H1 (cell line): ENCODE measurements at regions not wholly inside any gene's neighbourhood (a gene's known extent, or its start where the extent isn't known, plus 50 kb on each side); places are given as distances from the start of the nearest gene placed in this dataset.

Source experiments
- CTCF ChIA-PET: fragments of 300-600 bp; sonication (Branson Sonifier 250); formaldehyde crosslinking; loops from one replicate; lab custom pipeline; 2021; ENCODE audit not compliant: partially characterized antibody; lab: Charles Lee
- POLR2A ChIA-PET: fragments of 300-600 bp; sonication (Branson Sonifier 250); formaldehyde crosslinking; loops from one replicate; lab custom pipeline; 2021; ENCODE audit warnings: inconsistent platforms; ENCODE audit not compliant: partially characterized antibody; lab: Charles Lee
- DNase-seq, 2 experiments: peaks; one replicate each; pipeline versions ENCODE4 v3.0.0 to v3.0.0-alpha.2; 2010 to 2022; ENCODE audit warnings: low spot score in 2 of 2, low read depth in 1 of 2, mixed read lengths in 1 of 2
- FAIRE-seq: peaks from 2 replicates; lab custom pipeline; 2011; peaks lifted over from hg19 to GRCh38; lab: Jason Lieb, UNC
- H2AFZ ChIP-seq: 2 replicates; pipeline ENCODE4 v1.8.1; 2012; ENCODE audit warnings: low read length, inconsistent platforms
- H2AK5ac ChIP-seq: 2 replicates; pipeline ENCODE4 v1.6.1; 2013; ENCODE audit warnings: low read depth, low read length
- H2BK120ac ChIP-seq: replicated peaks from 2 replicates; pipeline ENCODE3; 2013; ENCODE audit warnings: low read depth, low read length, inconsistent platforms
- H2BK12ac ChIP-seq: 2 replicates; pipeline ENCODE4 v1.6.1; 2013; ENCODE audit warnings: low read depth, low read length
- H2BK15ac ChIP-seq: 2 replicates; pipeline ENCODE4 v1.6.1; 2013; ENCODE audit warnings: low read length
- H2BK20ac ChIP-seq: 2 replicates; pipeline ENCODE4 v1.6.1; 2013; ENCODE audit warnings: low read length
- H2BK5ac ChIP-seq: 2 replicates; pipeline ENCODE4 v1.6.1; 2013; ENCODE audit warnings: low read depth, low read length
- H3K14ac ChIP-seq: 2 replicates; pipeline ENCODE4 v1.6.1; 2013; ENCODE audit warnings: inconsistent platforms; ENCODE audit not compliant: insufficient read length
- H3K18ac ChIP-seq: 2 replicates; pipeline ENCODE4 v1.6.1; 2013; ENCODE audit warnings: low read length; ENCODE audit errors: extremely low read depth
- H3K23ac ChIP-seq: 2 replicates; pipeline ENCODE4 v1.6.1; 2013; ENCODE audit warnings: inconsistent platforms; ENCODE audit not compliant: insufficient read length
- H3K23me2 ChIP-seq: 2 replicates; pipeline ENCODE4 v1.6.1; 2013; ENCODE audit warnings: low read depth, low read length
- H3K27ac ChIP-seq: 2 replicates; pipeline ENCODE4 v1.6.1; 2011; ENCODE audit warnings: low read depth, low read length, inconsistent platforms
- H3K27me3 ChIP-seq, 4 experiments: replicated peaks in 1 of 4; 1 replicate in 1 of 4; 2 replicates in 3 of 4; pipeline versions ENCODE4 v1.6.1 to v1.8.1; 2011 to 2013; ENCODE audit warnings: low read length in 3 of 4, mild to moderate bottlenecking in 3 of 4, inconsistent platforms in 2 of 4, mixed read lengths in 2 of 4, moderate library complexity in 1 of 4; ENCODE audit not compliant: control insufficient read depth in 3 of 4, insufficient read depth in 3 of 4; ENCODE audit errors: extremely low read depth in 1 of 4
- H3K36me3 ChIP-seq, 4 experiments: 2 replicates each; pipeline versions ENCODE4 v1.6.1 to v1.8.1; 2011 to 2013; ENCODE audit warnings: mild to moderate bottlenecking in 4 of 4, low read length in 3 of 4, moderate library complexity in 2 of 4, control low read depth in 1 of 4, inconsistent platforms in 1 of 4; ENCODE audit not compliant: insufficient read depth in 4 of 4, control insufficient read depth in 2 of 4
- H3K4ac ChIP-seq: replicated peaks from 2 replicates; pipeline ENCODE3; 2013; ENCODE audit warnings: low read length, low read depth, mixed read lengths, inconsistent platforms; ENCODE audit not compliant: insufficient read length
- H3K4me1 ChIP-seq, 4 experiments: replicated peaks in 1 of 4; 1 replicate in 1 of 4; 2 replicates in 3 of 4; pipeline versions ENCODE4 v1.6.1 to v1.8.1; 2011 to 2013; ENCODE audit warnings: low read length in 3 of 4, inconsistent platforms in 2 of 4, mixed read lengths in 1 of 4; ENCODE audit not compliant: insufficient read depth in 4 of 4, control insufficient read depth in 3 of 4
- H3K4me2 ChIP-seq, 2 experiments: 2 replicates each; pipeline versions ENCODE4 v1.6.1 to v1.8.1; 2011 to 2013; ENCODE audit warnings: low read depth in 2 of 2, low read length in 2 of 2, control low read depth in 1 of 2, inconsistent platforms in 1 of 2, mild to moderate bottlenecking in 1 of 2; ENCODE audit not compliant: insufficient read depth in 1 of 2
- H3K4me3 ChIP-seq, 4 experiments: fragments of 200-600, 300-600 bp in 1 of 4; sonication (generic), shearing (Covaris generic), sonication (Bioruptor Twin) in 1 of 4; 2 replicates each; pipeline versions ENCODE4 v1.5.1 to v1.8.1; 2011 to 2016; ENCODE audit warnings: low read length in 4 of 4, low read depth in 3 of 4, control low read depth in 2 of 4, inconsistent platforms in 2 of 4, mild to moderate bottlenecking in 2 of 4, mixed read lengths in 1 of 4, moderate library complexity in 1 of 4; ENCODE audit not compliant: insufficient read depth in 2 of 4; ENCODE audit errors: extremely low read depth in 1 of 4
- H3K56ac ChIP-seq: replicated peaks from 2 replicates; pipeline ENCODE3; 2013; ENCODE audit warnings: low read depth, mild to moderate bottlenecking, mixed read lengths, low read length, inconsistent platforms; ENCODE audit not compliant: insufficient read length
- H3K79me1 ChIP-seq: 2 replicates; pipeline ENCODE4 v1.6.1; 2013; ENCODE audit warnings: low read depth, low read length, control low read depth
- H3K79me2 ChIP-seq, 2 experiments: 2 replicates each; pipeline versions ENCODE4 v1.6.1 to v1.8.1; 2012 to 2013; ENCODE audit warnings: low read length in 2 of 2, mild to moderate bottlenecking in 2 of 2, inconsistent platforms in 1 of 2; ENCODE audit not compliant: insufficient read depth in 2 of 2, control insufficient read depth in 1 of 2
- H3K9ac ChIP-seq, 4 experiments: replicated peaks in 1 of 4; 1 replicate in 1 of 4; 2 replicates in 3 of 4; pipeline versions ENCODE4 v1.6.1 to v1.8.1; 2011 to 2013; ENCODE audit warnings: low read depth in 3 of 4, low read length in 3 of 4, control low read depth in 2 of 4, mild to moderate bottlenecking in 2 of 4, moderate library complexity in 2 of 4, inconsistent platforms in 1 of 4; ENCODE audit errors: extremely low read depth in 1 of 4
- H3K9me3 ChIP-seq, 2 experiments: 2 replicates each; pipeline versions ENCODE4 v1.6.1 to v1.8.1; 2012 to 2013; ENCODE audit warnings: mild to moderate bottlenecking in 2 of 2, moderate library complexity in 2 of 2, control low read depth in 1 of 2, inconsistent platforms in 1 of 2, low read depth in 1 of 2, low read length in 1 of 2, mixed read lengths in 1 of 2; ENCODE audit not compliant: insufficient read depth in 2 of 2
- H4K20me1 ChIP-seq, 2 experiments: replicated peaks in 1 of 2; 2 replicates each; pipeline versions ENCODE3 to v1.8.1; 2011 to 2013; ENCODE audit warnings: inconsistent platforms in 2 of 2, low read length in 2 of 2, mild to moderate bottlenecking in 1 of 2; ENCODE audit not compliant: insufficient read depth in 2 of 2, control insufficient read depth in 1 of 2
- H4K5ac ChIP-seq: 2 replicates; pipeline ENCODE4 v1.6.1; 2013; ENCODE audit warnings: low read length, low read depth, mixed read lengths, inconsistent platforms; ENCODE audit not compliant: insufficient read length
- H4K8ac ChIP-seq: 2 replicates; pipeline ENCODE4 v1.8.0; 2013; ENCODE audit warnings: mild to moderate bottlenecking, moderate library complexity, low read length, inconsistent platforms; ENCODE audit not compliant: insufficient read depth; ENCODE audit errors: extremely low read depth
- H4K91ac ChIP-seq: replicated peaks from 2 replicates; pipeline ENCODE3; 2013; ENCODE audit warnings: low read length, mixed read lengths, inconsistent platforms; ENCODE audit not compliant: insufficient read length
- ATF3 ChIP-seq: IDR thresholded peaks from 2 replicates; pipeline ENCODE4 v1.6.1; 2011; ENCODE audit warnings: low read depth, mild to moderate bottlenecking, low read length; ENCODE audit not compliant: insufficient read depth
- EGR1 ChIP-seq: IDR thresholded peaks from 2 replicates; pipeline ENCODE4 v1.6.1; 2011; ENCODE audit warnings: low read depth, low read length, borderline replicate concordance
- HDAC6 ChIP-seq: IDR thresholded peaks from one replicate; pipeline ENCODE4 v1.7.1; 2012; ENCODE audit warnings: low read depth, mild to moderate bottlenecking, inconsistent platforms, low read length, moderate library complexity
- MAX ChIP-seq: IDR thresholded peaks from 2 replicates; pipeline ENCODE4 v1.6.1; 2012; ENCODE audit warnings: inconsistent platforms
- NRF1 ChIP-seq: IDR thresholded peaks from 2 replicates; pipeline ENCODE4 v1.6.1; 2011; ENCODE audit warnings: mild to moderate bottlenecking, low read depth, low read length, improper control_type of control experiment
- PHF8 ChIP-seq: fragments of 200-600 bp; sonication (generic); conservative IDR thresholded peaks from 2 replicates; pipeline ENCODE4 v1.7.1; 2012; ENCODE audit warnings: low read depth, mild to moderate bottlenecking, inconsistent platforms, low read length, moderate library complexity
- SIX5 ChIP-seq: IDR thresholded peaks from 2 replicates; pipeline ENCODE4 v1.6.1; 2011; ENCODE audit warnings: mild to moderate bottlenecking, low read depth, low read length
- SP2 ChIP-seq: IDR thresholded peaks from 2 replicates; pipeline ENCODE4 v1.6.1; 2012; ENCODE audit warnings: mild to moderate bottlenecking, low read length, inconsistent platforms
- SRF ChIP-seq: IDR thresholded peaks from 2 replicates; pipeline ENCODE4 v1.6.1; 2011; ENCODE audit warnings: mild to moderate bottlenecking, low read depth, low read length, moderate library complexity
- TAF1 ChIP-seq: IDR thresholded peaks from 2 replicates; pipeline ENCODE4 v1.6.1; 2011; ENCODE audit warnings: mild to moderate bottlenecking, low read depth, low read length
- TBP ChIP-seq: IDR thresholded peaks from 2 replicates; pipeline ENCODE4 v1.6.1; 2011; ENCODE audit warnings: low read depth, low read length, improper control_type of control experiment
- TCF12 ChIP-seq: IDR thresholded peaks from 2 replicates; pipeline ENCODE4 v1.6.1; 2011; ENCODE audit warnings: low read depth, mild to moderate bottlenecking, low read length
- USF2 ChIP-seq: IDR thresholded peaks from 2 replicates; pipeline ENCODE4 v1.6.1; 2011; ENCODE audit warnings: low read length, improper control_type of control experiment
- ZNF274 ChIP-seq: IDR thresholded peaks from 2 replicates; pipeline ENCODE4 v1.7.0; 2012; ENCODE audit warnings: low read length, borderline replicate concordance; ENCODE audit errors: extremely low read depth
- WGBS, 2 experiments: shearing (Covaris generic) in 1 of 2; methylation state at CpG; one replicate each; pipeline versions ENCODE4 v1.1.6 to v1.1.7; 2013 to 2015; ENCODE audit warnings: low lambda C conversion rate in 2 of 2, mixed read lengths in 2 of 2, inconsistent platforms in 1 of 2, low coverage in 1 of 2, missing lambda C conversion rate in 1 of 2; ENCODE audit not compliant: insufficient replicate concordance in 2 of 2, insufficient coverage in 1 of 2, insufficient read length in 1 of 2; ENCODE audit errors: extremely low coverage in 1 of 2, missing lambda C conversion rate in 1 of 2; 5-methylcytosine and 5-hydroxymethylcytosine counted together

- CTCF ChIA-PET, result interaction anchor here (0.6 kb wide), 1 partner anchor 668 kb away, joined by 4 read pairs; no protein-coding TSS in a partner anchor
Measured at GRCh38 chr14:84965279-84965678, 564.7 kb upstream of the FLRT2 start.

More at GRCh38 chr14:84965279-84965678, 564.7 kb upstream of the FLRT2 start:
- H2BK120ac ChIP-seq, result no peak overlapping the region
- no peak for DNase-seq
- H3K56ac ChIP-seq, result no peak overlapping the region
- no peaks in the 10 kb centered on the region for H3K9me3 ChIP-seq
- no peak overlapping the region for H3K14ac ChIP-seq
- H3K27ac ChIP-seq, result no peak overlapping the region
- H2AFZ ChIP-seq, result no peak overlapping the region
- H2BK20ac ChIP-seq, result no peak overlapping the region
- POLR2A ChIA-PET, result no interaction called here
- H2BK15ac ChIP-seq, result no peak overlapping the region
- H4K5ac ChIP-seq, result no peak overlapping the region
- TF ChIP-seq TBP (no peak), ZNF274 (no peak), EGR1 (no peak), SRF (no peak), TAF1 (no peak), SP2 (no peak), TCF12 (no peak), ATF3 (no peak), SIX5 (no peak), USF2 (no peak), PHF8 (no peak), MAX (no peak), NRF1 (no peak), HDAC6 (no peak)
- TF ChIP-seq, all 59 proteins: peak for 0
- no peak overlapping the region for H3K18ac ChIP-seq
- no peaks in the 10 kb centered on the region for H4K20me1 ChIP-seq
- H3K79me2 ChIP-seq, result no peaks in the 10 kb centered on the region
- no peaks in the 10 kb centered on the region for H3K23me2 ChIP-seq
- no peak overlapping the region for H3K23ac ChIP-seq
- no peak overlapping the region for H3K9ac ChIP-seq
- H3K4me1 ChIP-seq, result peaks cover 0 to 2% (median 0%) of the 10 kb centered on the region in 4 experiments; a peak in 1 of 7 replicates
- H3K4ac ChIP-seq, result no peak overlapping the region
- no peak overlapping the region for H2AK5ac ChIP-seq
- WGBS, 2 experiments, result 85% methylated on average over 4 of the region's 4 CpGs; no CpG with 5 or more reads in 1 of the 2 experiments
- no peak overlapping the region for H3K4me2 ChIP-seq
- no peaks in the 10 kb centered on the region for H3K27me3 ChIP-seq
- H3K4me3 ChIP-seq, result no peak overlapping the region
- no peaks in the 10 kb centered on the region for H3K36me3 ChIP-seq
- H2BK12ac ChIP-seq, result no peak overlapping the region
- FAIRE-seq, result no peak
- H4K8ac ChIP-seq, result no peak overlapping the region
- no peak overlapping the region for H2BK5ac ChIP-seq
- no peaks in the 10 kb centered on the region for H3K79me1 ChIP-seq
- H4K91ac ChIP-seq, result no peak overlapping the region
